ENCODE measurements at regions not wholly inside any gene's neighbourhood (a gene's known extent, or its start where the extent isn't known, plus 50 kb on each side); places are given as distances from the start of the nearest gene placed in this dataset.

GRCh38 chrX:15165832-15166231, 104.1 kb downstream of the ASB9 start (continued):
- TF ChIP-seq, protein P1, sequence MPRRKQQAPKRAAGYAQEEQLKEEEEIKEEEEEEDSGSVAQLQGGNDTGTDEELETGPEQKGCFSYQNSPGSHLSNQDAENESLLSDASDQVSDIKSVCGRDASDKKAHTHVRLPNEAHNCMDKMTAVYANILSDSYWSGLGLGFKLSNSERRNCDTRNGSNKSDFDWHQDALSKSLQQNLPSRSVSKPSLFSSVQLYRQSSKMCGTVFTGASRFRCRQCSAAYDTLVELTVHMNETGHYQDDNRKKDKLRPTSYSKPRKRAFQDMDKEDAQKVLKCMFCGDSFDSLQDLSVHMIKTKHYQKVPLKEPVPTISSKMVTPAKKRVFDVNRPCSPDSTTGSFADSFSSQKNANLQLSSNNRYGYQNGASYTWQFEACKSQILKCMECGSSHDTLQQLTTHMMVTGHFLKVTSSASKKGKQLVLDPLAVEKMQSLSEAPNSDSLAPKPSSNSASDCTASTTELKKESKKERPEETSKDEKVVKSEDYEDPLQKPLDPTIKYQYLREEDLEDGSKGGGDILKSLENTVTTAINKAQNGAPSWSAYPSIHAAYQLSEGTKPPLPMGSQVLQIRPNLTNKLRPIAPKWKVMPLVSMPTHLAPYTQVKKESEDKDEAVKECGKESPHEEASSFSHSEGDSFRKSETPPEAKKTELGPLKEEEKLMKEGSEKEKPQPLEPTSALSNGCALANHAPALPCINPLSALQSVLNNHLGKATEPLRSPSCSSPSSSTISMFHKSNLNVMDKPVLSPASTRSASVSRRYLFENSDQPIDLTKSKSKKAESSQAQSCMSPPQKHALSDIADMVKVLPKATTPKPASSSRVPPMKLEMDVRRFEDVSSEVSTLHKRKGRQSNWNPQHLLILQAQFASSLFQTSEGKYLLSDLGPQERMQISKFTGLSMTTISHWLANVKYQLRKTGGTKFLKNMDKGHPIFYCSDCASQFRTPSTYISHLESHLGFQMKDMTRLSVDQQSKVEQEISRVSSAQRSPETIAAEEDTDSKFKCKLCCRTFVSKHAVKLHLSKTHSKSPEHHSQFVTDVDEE (CRISPR knock-in tag; IDR thresholded peaks at IDR 0.05): no peak
- no peak for TF ChIP-seq CSRNP3 (CRISPR knock-in tag; IDR thresholded peaks at IDR 0.05)

GRCh38 chrX:15163131-15163530, 106.8 kb downstream of the ASB9 start:
- no peak for TF ChIP-seq ZNF565 (CRISPR knock-in tag; conservative IDR thresholded peaks at IDR 0.05; ENCODE audit: low read depth)
- no peak for TF ChIP-seq ZNF8 (CRISPR knock-in tag; IDR thresholded peaks at IDR 0.05)
- TF ChIP-seq ISL1 (CRISPR knock-in tag; IDR thresholded peaks at IDR 0.05): no peak
- TF ChIP-seq TCF4 (CRISPR knock-in tag; IDR thresholded peaks at IDR 0.05; ENCODE audit: borderline replicate concordance): no peak
- no peak for TF ChIP-seq ZFP3 (CRISPR knock-in tag; IDR thresholded peaks at IDR 0.05)
- TF ChIP-seq OSR1 (CRISPR knock-in tag; IDR thresholded peaks at IDR 0.05): no peak
- TF ChIP-seq RARB (CRISPR knock-in tag; IDR thresholded peaks at IDR 0.05): no peak
- TF ChIP-seq ESRRG (CRISPR knock-in tag; IDR thresholded peaks at IDR 0.05): no peak
- TF ChIP-seq ARNTL (CRISPR knock-in tag; IDR thresholded peaks at IDR 0.05; ENCODE audit: borderline replicate concordance, low read depth): no peak
- TF ChIP-seq, protein P1 (CRISPR knock-in tag; IDR thresholded peaks at IDR 0.05): no peak
- no peak for TF ChIP-seq POU6F1 (CRISPR knock-in tag; IDR thresholded peaks at IDR 0.05; ENCODE audit: borderline replicate concordance, low read depth)
- TF ChIP-seq BACH2 (CRISPR knock-in tag; IDR thresholded peaks at IDR 0.05; ENCODE audit: borderline replicate concordance): no peak
- no peak for TF ChIP-seq ZNF70 (CRISPR knock-in tag; IDR thresholded peaks at IDR 0.05)
- no peak for TF ChIP-seq PPARA (CRISPR knock-in tag; IDR thresholded peaks at IDR 0.05; ENCODE audit: borderline replicate concordance)
- no peak for ATAC-seq

GRCh38 chrX:15160558-15161095, 109.3 kb downstream of the ASB9 start:
- ATAC-seq: no peak

More at GRCh38 chrX:15160558-15161095, 109.3 kb downstream of the ASB9 start:
- TF ChIP-seq CSDC2 (CRISPR knock-in tag; IDR thresholded peaks at IDR 0.05) (no peak), RARB (CRISPR knock-in tag; IDR thresholded peaks at IDR 0.05) (no peak), ZNF8 (CRISPR knock-in tag; IDR thresholded peaks at IDR 0.05) (no peak), ZFP30 (CRISPR knock-in tag; IDR thresholded peaks at IDR 0.05) (no peak), TCF4 (CRISPR knock-in tag; IDR thresholded peaks at IDR 0.05; ENCODE audit: borderline replicate concordance) (no peak), ISL1 (CRISPR knock-in tag; IDR thresholded peaks at IDR 0.05) (no peak), ZNF565 (CRISPR knock-in tag; conservative IDR thresholded peaks at IDR 0.05; ENCODE audit: low read depth) (no peak), ZC3H10 (CRISPR knock-in tag; IDR thresholded peaks at IDR 0.05) (no peak), POU6F1 (CRISPR knock-in tag; IDR thresholded peaks at IDR 0.05; ENCODE audit: borderline replicate concordance, low read depth) (no peak), CSRNP3 (CRISPR knock-in tag; IDR thresholded peaks at IDR 0.05) (no peak), TOX (CRISPR knock-in tag; IDR thresholded peaks at IDR 0.05; ENCODE audit: borderline replicate concordance) (no peak), SNAI2 (CRISPR knock-in tag; IDR thresholded peaks at IDR 0.05) (no peak), ZNF70 (CRISPR knock-in tag; IDR thresholded peaks at IDR 0.05) (no peak), OSR1 (CRISPR knock-in tag; IDR thresholded peaks at IDR 0.05) (no peak)
- TF ChIP-seq, protein P2, sequence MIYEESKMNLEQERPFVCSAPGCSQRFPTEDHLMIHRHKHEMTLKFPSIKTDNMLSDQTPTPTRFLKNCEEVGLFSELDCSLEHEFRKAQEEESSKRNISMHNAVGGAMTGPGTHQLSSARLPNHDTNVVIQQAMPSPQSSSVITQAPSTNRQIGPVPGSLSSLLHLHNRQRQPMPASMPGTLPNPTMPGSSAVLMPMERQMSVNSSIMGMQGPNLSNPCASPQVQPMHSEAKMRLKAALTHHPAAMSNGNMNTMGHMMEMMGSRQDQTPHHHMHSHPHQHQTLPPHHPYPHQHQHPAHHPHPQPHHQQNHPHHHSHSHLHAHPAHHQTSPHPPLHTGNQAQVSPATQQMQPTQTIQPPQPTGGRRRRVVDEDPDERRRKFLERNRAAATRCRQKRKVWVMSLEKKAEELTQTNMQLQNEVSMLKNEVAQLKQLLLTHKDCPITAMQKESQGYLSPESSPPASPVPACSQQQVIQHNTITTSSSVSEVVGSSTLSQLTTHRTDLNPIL (CRISPR knock-in tag; IDR thresholded peaks at IDR 0.05; ENCODE audit: low read depth): no peak
- TF ChIP-seq, protein P3, sequence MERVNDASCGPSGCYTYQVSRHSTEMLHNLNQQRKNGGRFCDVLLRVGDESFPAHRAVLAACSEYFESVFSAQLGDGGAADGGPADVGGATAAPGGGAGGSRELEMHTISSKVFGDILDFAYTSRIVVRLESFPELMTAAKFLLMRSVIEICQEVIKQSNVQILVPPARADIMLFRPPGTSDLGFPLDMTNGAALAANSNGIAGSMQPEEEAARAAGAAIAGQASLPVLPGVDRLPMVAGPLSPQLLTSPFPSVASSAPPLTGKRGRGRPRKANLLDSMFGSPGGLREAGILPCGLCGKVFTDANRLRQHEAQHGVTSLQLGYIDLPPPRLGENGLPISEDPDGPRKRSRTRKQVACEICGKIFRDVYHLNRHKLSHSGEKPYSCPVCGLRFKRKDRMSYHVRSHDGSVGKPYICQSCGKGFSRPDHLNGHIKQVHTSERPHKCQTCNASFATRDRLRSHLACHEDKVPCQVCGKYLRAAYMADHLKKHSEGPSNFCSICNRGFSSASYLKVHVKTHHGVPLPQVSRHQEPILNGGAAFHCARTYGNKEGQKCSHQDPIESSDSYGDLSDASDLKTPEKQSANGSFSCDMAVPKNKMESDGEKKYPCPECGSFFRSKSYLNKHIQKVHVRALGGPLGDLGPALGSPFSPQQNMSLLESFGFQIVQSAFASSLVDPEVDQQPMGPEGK (CRISPR knock-in tag; IDR thresholded peaks at IDR 0.05; ENCODE audit: borderline replicate concordance): no peak

All from SK-N-SH treated with all-trans-retinoic acid at 6 μM for 48 hours (cell line).